OCI-LY7 (cell line): ENCODE measurements at regions not wholly inside any gene's neighbourhood (a gene's known extent, or its start where the extent isn't known, plus 50 kb on each side); places are given as distances from the start of the nearest gene placed in this dataset.

ENCODE experiments used
- BruUV-seq: library from RNA; stranded (reverse); fragments of 400-500 nt; replicated peaks from 2 replicates; lab custom pipeline; 2021; lab: Mats Ljungman, UMichigan
- CTCF ChIA-PET: fragments of 300-600 bp; sonication (Branson Sonifier 250); formaldehyde crosslinking; loops from one replicate; lab custom pipeline; 2022; ENCODE audit warnings: antibody characterized with exemption; ENCODE audit not compliant: unreplicated experiment; lab: Charles Lee
- POLR2A ChIA-PET: fragments of 300-600 bp; sonication (Branson Sonifier 250); formaldehyde crosslinking; loops from one replicate; lab custom pipeline; 2022; ENCODE audit warnings: antibody characterized with exemption; lab: Charles Lee
- DNase-seq: peaks from one replicate; pipeline ENCODE4 v3.0.0-alpha.2; 2015; ENCODE audit warnings: low spot score
- H2AFZ ChIP-seq: fragments of 200-600 bp; sonication (generic), shearing (Covaris generic); 2 replicates; pipeline ENCODE4 v1.6.1; 2014; ENCODE audit warnings: mild to moderate bottlenecking, antibody characterized with exemption, low read length, moderate library complexity
- H3K27ac ChIP-seq: fragments of 200-600 bp; sonication (generic); 2 replicates; pipeline ENCODE4 v1.5.1; 2014; ENCODE audit warnings: mixed run types, low read depth, mild to moderate bottlenecking, moderate library complexity, low read length, inconsistent platforms; ENCODE audit not compliant: poor library complexity, severe bottlenecking
- H3K36me3 ChIP-seq: fragments of 200-600 bp; sonication (generic); 2 replicates; pipeline ENCODE4 v1.6.1; 2014; ENCODE audit warnings: mild to moderate bottlenecking, antibody characterized with exemption, low read length, moderate library complexity, mixed read lengths; ENCODE audit not compliant: insufficient read depth
- H3K4me1 ChIP-seq: fragments of 200-600 bp; sonication (generic); 2 replicates; pipeline ENCODE4 v1.5.1; 2014; ENCODE audit warnings: mild to moderate bottlenecking, low read length; ENCODE audit not compliant: insufficient read depth, poor library complexity, severe bottlenecking
- H3K4me2 ChIP-seq: fragments of 200-600 bp; sonication (generic); 2 replicates; pipeline ENCODE4 v1.6.1; 2014; ENCODE audit warnings: mild to moderate bottlenecking, low read length
- H3K4me3 ChIP-seq: fragments of 200-600 bp; sonication (generic); 2 replicates; pipeline ENCODE4 v1.5.1; 2014; ENCODE audit warnings: mild to moderate bottlenecking, low read depth, low read length; ENCODE audit not compliant: poor library complexity, severe bottlenecking
- H3K79me2 ChIP-seq: fragments of 200-600 bp; sonication (generic); 2 replicates; pipeline ENCODE4 v1.6.1; 2016; ENCODE audit warnings: low read depth, mild to moderate bottlenecking, low read length, moderate library complexity, mixed read lengths; ENCODE audit not compliant: insufficient read depth
- H3K9me2 ChIP-seq: fragments of 200-600 bp; sonication (generic); 2 replicates; pipeline ENCODE4 v1.6.1; 2016; ENCODE audit warnings: mild to moderate bottlenecking, low read length, mixed read lengths; ENCODE audit not compliant: insufficient read depth
- H3K9me3 ChIP-seq: fragments of 200-600 bp; sonication (generic); 2 replicates; pipeline ENCODE4 v1.6.1; 2014; ENCODE audit warnings: mild to moderate bottlenecking, mixed run types, low read length, mixed read lengths
- H4K20me1 ChIP-seq: fragments of 200-600 bp; sonication (generic); 2 replicates; pipeline ENCODE4 v1.6.1; 2014; ENCODE audit warnings: mild to moderate bottlenecking, antibody characterized with exemption, low read length, moderate library complexity, mixed read lengths; ENCODE audit not compliant: insufficient read depth
- EZH2phosphoT487 ChIP-seq: fragments of 200-600 bp; sonication (generic); IDR thresholded peaks from 2 replicates; pipeline ENCODE4 v1.6.1; 2018; ENCODE audit warnings: low read depth, borderline replicate concordance, mild to moderate bottlenecking, mixed run types, antibody characterized with exemption, low read length, moderate library complexity, mixed read lengths
- intact Hi-C: fragments of 100-400 bp; cut with micrococcal nuclease; formaldehyde crosslinking; loops from one replicate; pipeline ENCODE4 v1.10.0; 2022; ENCODE audit not compliant: unreplicated experiment
- TF ChIP-seq, protein P1 (sequence below): fragments of 200-600 bp; sonication (generic); conservative IDR thresholded peaks from 2 replicates; pipeline ENCODE4 v1.5.1; 2014; ENCODE audit warnings: mild to moderate bottlenecking, antibody characterized with exemption, low read length, moderate library complexity, mixed read lengths

DNA sequence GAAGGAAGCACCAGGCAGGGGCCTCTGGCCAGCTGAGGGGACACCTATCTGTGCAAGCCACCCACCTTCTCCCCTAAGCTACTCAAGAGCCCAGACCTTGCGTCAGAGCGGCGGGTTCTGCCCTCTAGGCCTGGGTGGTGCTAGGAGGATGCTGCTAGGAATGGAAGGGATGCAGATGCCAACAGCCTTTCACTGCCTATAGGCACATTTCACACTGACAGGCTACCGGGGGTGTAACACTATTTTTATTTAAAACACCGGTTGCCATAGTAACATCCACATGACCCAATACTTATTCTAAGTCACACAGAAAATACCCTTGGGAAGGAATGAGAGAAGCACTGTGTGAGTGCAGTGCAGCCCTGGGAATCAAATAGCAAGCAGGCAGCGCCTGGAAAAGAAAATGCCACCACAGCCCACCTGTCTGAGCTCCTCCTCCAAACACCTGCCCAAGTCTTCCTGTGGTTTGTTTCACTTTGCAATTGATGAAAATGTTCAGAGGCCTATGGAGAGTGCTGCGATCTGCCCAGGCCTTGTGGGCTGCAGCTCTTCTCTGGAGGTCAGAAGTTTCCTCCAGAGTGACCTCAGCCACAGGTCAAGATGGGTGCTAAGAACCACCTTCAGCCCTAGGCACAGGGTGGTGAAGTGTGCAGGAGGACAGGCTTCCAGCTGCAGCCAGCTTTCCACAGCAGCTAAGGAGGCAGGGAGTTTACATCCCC lies 113.5 kb upstream of the TOPAZ1 start:
- ChIA-PET CTCF (interaction anchor here (0.6 kb wide), 1 partner anchor 724 kb away, joined by 3 read pairs; no protein-coding TSS in a partner anchor), POLR2A (no interaction called here)

DNA sequence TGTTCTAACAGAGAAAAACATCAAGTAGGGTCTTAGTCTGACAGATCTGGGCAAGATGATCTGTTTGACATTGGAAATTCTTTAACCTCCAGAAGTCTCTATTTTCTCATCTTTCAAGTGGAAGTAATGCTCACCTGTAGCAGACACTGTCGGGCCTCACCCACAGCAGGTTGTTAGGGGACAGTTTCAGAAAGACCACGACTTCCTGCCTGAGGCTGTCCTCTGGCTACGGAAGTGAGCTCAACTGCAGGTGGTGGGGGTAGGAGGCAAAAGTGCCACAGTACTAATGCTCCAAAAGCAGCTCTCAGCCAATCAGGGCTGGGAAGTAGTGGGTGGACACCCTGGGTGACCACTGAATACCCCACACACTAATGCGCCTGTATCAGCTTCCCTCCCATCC lies 111.4 kb upstream of the TOPAZ1 start:
- POLR2A ChIA-PET = interaction anchor here (0.6 to 1.5 kb wide), 5 partner anchors 11 to 381 kb away, joined by 3 to 4 read pairs (median 3); no protein-coding TSS in a partner anchor
- peak; percentile 59 for DNase-seq
- Histone ChIP-seq H3K79me2 (no peaks in the 10 kb centered on the region), H3K4me3 (no peak overlapping the region), H2AFZ (0 out of 2 replicates have a peak overlapping the region, but pooled peaks have one; percentile 6), H3K4me1 (peaks cover 28% of the 10 kb centered on the region), H3K27ac (no peak overlapping the region), H3K9me2 (no peaks in the 10 kb centered on the region), H3K4me2 (peak overlapping the region; percentile 33; the same call in 1 of the 2 replicates), H3K9me3 (no peaks in the 10 kb centered on the region), H4K20me1 (no peaks in the 10 kb centered on the region), H3K36me3 (no peaks in the 10 kb centered on the region)
- CTCF ChIA-PET = no interaction called here
- TF ChIP-seq, protein P1, sequence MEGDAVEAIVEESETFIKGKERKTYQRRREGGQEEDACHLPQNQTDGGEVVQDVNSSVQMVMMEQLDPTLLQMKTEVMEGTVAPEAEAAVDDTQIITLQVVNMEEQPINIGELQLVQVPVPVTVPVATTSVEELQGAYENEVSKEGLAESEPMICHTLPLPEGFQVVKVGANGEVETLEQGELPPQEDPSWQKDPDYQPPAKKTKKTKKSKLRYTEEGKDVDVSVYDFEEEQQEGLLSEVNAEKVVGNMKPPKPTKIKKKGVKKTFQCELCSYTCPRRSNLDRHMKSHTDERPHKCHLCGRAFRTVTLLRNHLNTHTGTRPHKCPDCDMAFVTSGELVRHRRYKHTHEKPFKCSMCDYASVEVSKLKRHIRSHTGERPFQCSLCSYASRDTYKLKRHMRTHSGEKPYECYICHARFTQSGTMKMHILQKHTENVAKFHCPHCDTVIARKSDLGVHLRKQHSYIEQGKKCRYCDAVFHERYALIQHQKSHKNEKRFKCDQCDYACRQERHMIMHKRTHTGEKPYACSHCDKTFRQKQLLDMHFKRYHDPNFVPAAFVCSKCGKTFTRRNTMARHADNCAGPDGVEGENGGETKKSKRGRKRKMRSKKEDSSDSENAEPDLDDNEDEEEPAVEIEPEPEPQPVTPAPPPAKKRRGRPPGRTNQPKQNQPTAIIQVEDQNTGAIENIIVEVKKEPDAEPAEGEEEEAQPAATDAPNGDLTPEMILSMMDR = no peak
- TF ChIP-seq EZH2phosphoT487 = no peak
- intact Hi-C loops = no loop called here
- BruUV-seq = no TSS peak

More for the DNA sequence above, 113.5 kb upstream of the TOPAZ1 start:
- Histone ChIP-seq H3K4me3 (no peak overlapping the region), H3K36me3 (no peaks in the 10 kb centered on the region), H3K27ac (no peak overlapping the region), H2AFZ (no peak overlapping the region), H4K20me1 (no peaks in the 10 kb centered on the region), H3K9me2 (no peaks in the 10 kb centered on the region), H3K79me2 (no peaks in the 10 kb centered on the region), H3K4me1 (peaks cover 28% of the 10 kb centered on the region), H3K4me2 (no peak overlapping the region), H3K9me3 (no peaks in the 10 kb centered on the region)
- no TSS peak for BruUV-seq
- TF ChIP-seq, protein P1 = no peak
- no peak for TF ChIP-seq EZH2phosphoT487
- no peak for DNase-seq
- intact Hi-C loops = no loop called here

DNA sequence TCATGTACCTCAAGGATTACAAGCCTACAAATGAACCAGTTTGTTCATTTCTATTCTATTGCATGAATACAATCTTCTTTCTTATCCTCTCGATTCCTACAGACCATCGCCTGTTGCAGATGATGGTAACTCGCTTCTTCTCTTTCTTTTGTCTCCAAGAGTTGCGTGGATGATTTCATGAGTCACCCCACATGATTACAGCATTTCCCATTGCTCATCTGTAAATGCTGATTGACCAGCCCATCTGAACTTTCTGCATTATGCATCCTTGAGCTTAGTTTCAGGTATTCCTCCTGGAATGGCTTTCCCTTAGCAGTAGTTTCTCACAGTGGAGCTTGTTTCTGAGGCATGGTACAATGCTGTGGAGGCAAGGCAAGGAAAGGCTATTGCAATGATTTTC lies 109.6 kb upstream of the TOPAZ1 start:
- no peak overlapping the region for H3K4me2 ChIP-seq
- intact Hi-C loops = no loop called here
- H3K36me3 ChIP-seq = no peaks in the 10 kb centered on the region
- POLR2A ChIA-PET = no interaction called here
- no peak overlapping the region for H2AFZ ChIP-seq
- DNase-seq = no peak
- no peak overlapping the region for H3K27ac ChIP-seq
- no peak for TF ChIP-seq EZH2phosphoT487
- TF ChIP-seq, protein P1 = no peak
- no peaks in the 10 kb centered on the region for H3K9me3 ChIP-seq
- H3K9me2 ChIP-seq = no peaks in the 10 kb centered on the region
- no peaks in the 10 kb centered on the region for H4K20me1 ChIP-seq
- no peak overlapping the region for H3K4me3 ChIP-seq
- CTCF ChIA-PET = no interaction called here
- H3K79me2 ChIP-seq = no peaks in the 10 kb centered on the region
- peaks cover 28% of the 10 kb centered on the region for H3K4me1 ChIP-seq
- BruUV-seq = no TSS peak
